RWPE2 (cell line): ENCODE measurements at regions not wholly inside any gene's neighbourhood (a gene's known extent, or its start where the extent isn't known, plus 50 kb on each side); places are given as distances from the start of the nearest gene placed in this dataset.

ENCODE experiments used
- ATAC-seq: fragments of 200-7000 bp; cut with Tn5 transposase; 3 replicates; pipeline ENCODE4 v1.9.1; 2021; ENCODE audit warnings: low read depth
- DNase-seq: peaks from one replicate; pipeline ENCODE4 v3.0.0-alpha.2; 2020; ENCODE audit warnings: low spot score
- H3K27ac ChIP-seq: fragments of 450-650 bp; 2 replicates; pipeline ENCODE4 v1.5.1; 2017; ENCODE audit warnings: mild to moderate bottlenecking; ENCODE audit not compliant: poor library complexity, severe bottlenecking
- H3K27me3 ChIP-seq: fragments of 250-450 bp; sonication (Bioruptor Pico); 2 replicates; pipeline ENCODE4 v1.5.1; 2021; ENCODE audit warnings: mild to moderate bottlenecking, moderate library complexity; ENCODE audit not compliant: insufficient read depth, poor library complexity, severe bottlenecking
- H3K36me3 ChIP-seq: fragments of 250-450 bp; sonication (Bioruptor Pico); 2 replicates; pipeline ENCODE4 v1.5.1; 2020; ENCODE audit warnings: low read depth, mild to moderate bottlenecking, moderate library complexity
- H3K4me1 ChIP-seq: fragments of 250-450 bp; sonication (Bioruptor Pico); 2 replicates; pipeline ENCODE4 v1.5.1; 2021; ENCODE audit warnings: mild to moderate bottlenecking, moderate library complexity; ENCODE audit not compliant: insufficient read depth, poor library complexity, severe bottlenecking
- H3K4me3 ChIP-seq: fragments of 250-450 bp; sonication (Bioruptor Pico); 2 replicates; pipeline ENCODE4 v1.5.1; 2021; ENCODE audit warnings: mild to moderate bottlenecking, moderate library complexity; ENCODE audit not compliant: severe bottlenecking
- H3K9me3 ChIP-seq: fragments of 250-450 bp; sonication (Bioruptor Pico); 2 replicates; pipeline ENCODE4 v1.5.1; 2021; ENCODE audit warnings: mild to moderate bottlenecking, moderate library complexity; ENCODE audit not compliant: severe bottlenecking
- CTCF ChIP-seq: fragments of 450-650 bp; IDR thresholded peaks from one replicate; pipeline ENCODE4 v1.5.1; 2017; ENCODE audit warnings: mild to moderate bottlenecking, moderate library complexity; ENCODE audit not compliant: poor library complexity, severe bottlenecking

GRCh38 chr2:120567128-120567527, 168.5 kb upstream of the GLI2 start:
- DNase-seq = no peak
- no peaks in the 10 kb centered on the region for H3K4me1 ChIP-seq

GRCh38 chr2:120568089-120568974, 167.3 kb upstream of the GLI2 start:
- no peak for DNase-seq
- Histone ChIP-seq H3K27ac (no peak overlapping the region), H3K4me1 (no peaks in the 10 kb centered on the region), H3K36me3 (no peaks in the 10 kb centered on the region), H3K4me3 (no peak overlapping the region), H3K9me3 (no peaks in the 10 kb centered on the region), H3K27me3 (no peaks in the 10 kb centered on the region)
- ATAC-seq = no peak
- no peak for TF ChIP-seq CTCF

More at GRCh38 chr2:120567128-120567527, 168.5 kb upstream of the GLI2 start:
- H3K27ac ChIP-seq = no peak overlapping the region
- H3K4me3 ChIP-seq = no peak overlapping the region
- no peak for ATAC-seq
- TF ChIP-seq CTCF = no peak
- no peaks in the 10 kb centered on the region for H3K36me3 ChIP-seq
- no peaks in the 10 kb centered on the region for H3K9me3 ChIP-seq
- no peaks in the 10 kb centered on the region for H3K27me3 ChIP-seq

- no peak for DNase-seq
- Histone ChIP-seq H3K4me1 (no peaks in the 10 kb centered on the region), H3K4me3 (no peak overlapping the region), H3K27ac (no peak overlapping the region), H3K36me3 (no peaks in the 10 kb centered on the region), H3K9me3 (no peaks in the 10 kb centered on the region), H3K27me3 (no peaks in the 10 kb centered on the region)
- ATAC-seq = no peak
- TF ChIP-seq CTCF = no peak
These were observed 166.7 kb upstream of the GLI2 start for GRCh38 chr2:120568975-120569268.

GRCh38 chr2:120570001-120570400, 165.7 kb upstream of the GLI2 start:
- H3K27me3 ChIP-seq = no peaks in the 10 kb centered on the region
- no peaks in the 10 kb centered on the region for H3K4me1 ChIP-seq
- ATAC-seq (no peak), DNase-seq (no peak)
- no peak overlapping the region for H3K27ac ChIP-seq
- H3K9me3 ChIP-seq = no peaks in the 10 kb centered on the region
- no peak overlapping the region for H3K4me3 ChIP-seq
- H3K36me3 ChIP-seq = no peaks in the 10 kb centered on the region
- TF ChIP-seq CTCF = no peak

- no peaks in the 10 kb centered on the region for H3K36me3 ChIP-seq
- H3K4me3 ChIP-seq = no peak overlapping the region
- H3K27me3 ChIP-seq = no peaks in the 10 kb centered on the region
- H3K4me1 ChIP-seq = no peaks in the 10 kb centered on the region
- no peak overlapping the region for H3K27ac ChIP-seq
- DNase-seq (no peak), ATAC-seq (no peak)
- no peak for TF ChIP-seq CTCF
- no peaks in the 10 kb centered on the region for H3K9me3 ChIP-seq
These were observed 165.1 kb upstream of the GLI2 start for GRCh38 chr2:120570546-120570945.
